ENCODE measurements at regions not wholly inside any gene's neighbourhood (a gene's known extent, or its start where the extent isn't known, plus 50 kb on each side); places are given as distances from the start of the nearest gene placed in this dataset.

DNA sequence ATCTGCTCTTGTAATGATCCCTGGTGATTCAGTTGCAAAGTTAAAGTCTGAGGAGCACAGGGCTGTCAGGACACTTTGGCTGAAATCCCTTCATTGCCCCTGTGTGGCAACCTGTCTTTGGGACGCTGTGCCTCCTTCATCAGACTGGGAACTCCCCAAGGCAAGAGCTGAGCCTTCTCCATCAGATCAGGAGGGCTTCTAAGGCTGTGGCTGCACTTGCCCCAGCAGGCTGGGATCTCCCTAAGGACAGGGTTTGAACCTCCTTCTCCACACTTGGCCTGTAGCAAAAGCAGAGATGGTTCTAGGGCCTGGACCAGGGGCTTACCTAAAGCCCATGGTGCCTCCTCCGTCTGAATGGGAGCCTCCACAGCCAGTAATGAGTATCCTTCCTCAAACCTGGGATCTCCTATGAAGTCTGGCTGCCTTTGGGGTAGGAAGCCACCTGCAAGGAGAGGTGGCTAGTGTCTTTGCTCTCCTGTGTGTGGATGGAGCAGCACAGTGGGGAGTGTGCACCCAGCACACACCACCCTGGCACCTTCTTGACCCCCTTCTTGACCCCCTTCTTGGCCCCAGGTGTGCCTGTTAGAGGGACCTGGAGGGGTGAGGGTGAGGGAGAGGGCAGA is 79.0 kb upstream of the NKD1 start:
- DNase-seq (ENCODE audit: low spot score), result no peak

DNA sequence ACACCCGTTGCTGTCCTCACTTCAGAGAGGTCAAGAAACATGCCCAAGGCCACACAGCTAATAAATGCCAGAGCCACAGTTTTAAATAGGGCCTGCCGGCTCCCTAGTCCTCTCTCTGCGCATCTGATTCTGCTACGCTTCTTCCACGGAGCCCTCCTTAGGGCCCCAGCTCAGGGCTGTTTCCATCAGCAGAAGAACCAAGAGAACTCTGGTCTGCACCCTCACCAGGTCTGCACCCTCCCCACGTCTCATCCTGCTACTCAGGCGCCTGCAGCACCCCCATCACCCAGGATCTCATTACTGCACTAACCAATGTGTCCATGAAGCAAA is 79.5 kb upstream of the NKD1 start:
- no peak for DNase-seq (ENCODE audit: low spot score)

DNA sequence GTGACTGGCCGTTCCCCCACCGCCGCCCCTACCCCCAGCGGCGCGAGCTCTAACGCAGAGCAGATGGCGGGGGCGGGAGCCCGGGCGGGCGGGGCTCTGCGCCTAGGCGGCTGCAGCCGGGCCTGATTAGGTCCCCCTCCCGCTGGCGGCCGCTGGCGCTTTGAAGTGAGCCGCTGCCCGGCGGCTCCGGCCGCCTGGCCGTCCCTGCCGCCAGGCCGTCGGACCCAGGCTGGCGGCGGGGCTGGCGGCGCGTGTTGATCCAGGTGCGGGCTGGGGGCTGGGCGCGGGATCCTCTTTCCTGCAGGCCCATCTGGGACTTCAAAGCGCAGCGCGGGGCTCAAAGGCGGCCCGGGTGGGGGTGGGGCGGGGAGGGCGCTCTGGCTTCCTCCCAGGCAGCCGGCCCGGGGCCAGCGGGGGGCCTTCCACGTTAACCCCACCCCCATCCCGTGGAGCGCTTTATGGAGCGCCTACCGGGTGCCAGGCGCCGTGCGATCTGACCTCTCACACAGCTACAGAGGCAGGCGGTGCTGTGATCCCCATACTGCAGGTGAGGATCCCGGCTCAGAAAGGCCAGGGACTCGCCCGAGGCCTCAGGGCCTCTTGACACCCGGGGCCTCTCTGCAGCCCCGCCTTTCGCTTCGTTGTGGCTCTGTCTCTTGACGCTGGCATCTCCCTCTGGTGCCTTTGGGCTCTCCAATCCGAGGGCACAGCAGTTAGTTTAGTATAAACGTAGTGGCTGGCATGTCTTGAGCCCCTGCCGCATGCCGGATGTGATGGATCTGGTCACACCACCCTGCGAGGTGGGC is 80.0 kb upstream of the NKD1 start:
- DNase-seq (ENCODE audit: low spot score), result no peak

DNA sequence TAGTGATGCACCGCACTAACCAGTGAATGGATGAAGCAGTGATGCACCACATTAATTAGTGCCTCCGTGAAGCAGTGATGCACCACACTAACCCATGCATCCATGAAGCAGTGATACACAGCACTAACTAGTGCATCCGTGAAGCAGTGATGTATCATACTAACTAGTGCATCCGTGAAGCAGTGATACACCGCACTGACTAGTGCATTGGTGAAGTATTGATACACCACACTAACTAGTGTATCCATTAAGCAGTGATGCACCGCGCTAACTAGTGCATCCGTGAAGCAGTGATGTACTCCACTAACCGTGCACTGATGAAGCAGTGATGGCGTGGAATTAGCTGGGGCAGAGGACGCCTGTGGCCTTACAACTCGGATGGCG is 80.6 kb upstream of the NKD1 start:
- no peak for DNase-seq (ENCODE audit: low spot score)

DNA sequence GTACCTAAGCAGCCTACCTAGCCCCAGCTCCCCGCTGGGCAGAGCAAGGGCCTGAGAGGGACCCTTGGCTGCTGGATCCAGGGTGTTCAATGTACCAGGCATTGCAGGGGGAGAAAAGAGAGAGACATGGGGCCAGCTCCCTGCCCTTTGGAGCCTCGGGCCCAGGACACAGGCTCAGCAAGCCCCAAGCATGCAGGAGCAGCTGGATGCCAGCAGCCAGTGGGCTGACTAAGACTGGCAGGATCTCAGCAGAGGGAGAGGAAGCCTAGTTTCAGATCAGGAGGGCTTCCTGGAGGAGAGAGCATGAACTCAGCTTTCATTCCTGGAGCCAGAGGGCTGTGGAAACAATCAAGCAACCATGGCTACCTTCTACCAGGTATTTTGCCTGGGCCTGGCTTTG is 82.0 kb upstream of the NKD1 start:
- DNase-seq (ENCODE audit: low spot score), result no peak

DNA sequence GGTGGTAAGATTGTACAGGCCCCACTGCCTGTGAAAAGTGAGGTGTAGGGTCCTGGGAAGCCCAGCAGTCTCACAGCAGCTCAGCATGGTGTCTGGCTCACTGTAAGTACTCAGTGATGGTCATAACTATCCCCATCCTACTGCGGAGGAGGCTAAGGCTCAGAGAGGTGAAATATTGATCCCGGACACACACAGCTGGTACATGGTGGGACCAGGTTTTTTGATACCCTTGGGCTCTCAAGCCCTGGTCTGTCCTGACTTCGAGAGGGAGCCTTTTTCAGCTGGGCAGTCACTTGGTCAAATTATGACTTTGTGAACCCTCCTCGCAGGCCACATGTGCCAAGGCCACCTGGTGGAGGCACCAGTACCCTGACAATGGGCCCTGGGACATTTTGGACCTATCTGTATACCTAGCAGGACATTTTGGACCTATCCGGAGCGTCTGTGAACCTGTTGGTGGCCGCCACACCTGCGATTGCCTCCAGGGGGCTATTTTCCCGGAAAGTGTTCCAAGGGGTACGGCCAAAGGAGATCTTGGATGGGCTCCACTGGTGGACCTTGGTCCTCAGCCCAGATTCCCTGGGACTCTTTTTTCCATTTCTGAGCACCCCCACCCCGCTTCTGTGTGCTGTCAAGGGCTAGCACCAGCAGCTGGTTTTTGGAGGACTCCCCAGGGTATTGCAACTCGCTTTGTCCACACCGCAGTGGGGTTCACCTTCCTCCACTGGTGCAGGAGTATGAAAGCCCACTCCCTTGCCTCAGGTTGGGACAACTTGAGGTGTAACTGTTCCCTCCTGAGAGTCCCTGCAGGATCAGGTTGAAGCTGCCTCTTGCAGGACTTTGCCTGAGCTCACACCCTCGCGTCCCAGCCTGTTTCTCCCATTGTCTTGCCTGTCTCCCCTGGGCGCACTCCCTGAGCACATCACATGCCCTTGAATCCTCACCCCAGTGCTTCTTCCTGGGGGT is 83.6 kb upstream of the NKD1 start:
- DNase-seq (ENCODE audit: low spot score), result no peak

DNA sequence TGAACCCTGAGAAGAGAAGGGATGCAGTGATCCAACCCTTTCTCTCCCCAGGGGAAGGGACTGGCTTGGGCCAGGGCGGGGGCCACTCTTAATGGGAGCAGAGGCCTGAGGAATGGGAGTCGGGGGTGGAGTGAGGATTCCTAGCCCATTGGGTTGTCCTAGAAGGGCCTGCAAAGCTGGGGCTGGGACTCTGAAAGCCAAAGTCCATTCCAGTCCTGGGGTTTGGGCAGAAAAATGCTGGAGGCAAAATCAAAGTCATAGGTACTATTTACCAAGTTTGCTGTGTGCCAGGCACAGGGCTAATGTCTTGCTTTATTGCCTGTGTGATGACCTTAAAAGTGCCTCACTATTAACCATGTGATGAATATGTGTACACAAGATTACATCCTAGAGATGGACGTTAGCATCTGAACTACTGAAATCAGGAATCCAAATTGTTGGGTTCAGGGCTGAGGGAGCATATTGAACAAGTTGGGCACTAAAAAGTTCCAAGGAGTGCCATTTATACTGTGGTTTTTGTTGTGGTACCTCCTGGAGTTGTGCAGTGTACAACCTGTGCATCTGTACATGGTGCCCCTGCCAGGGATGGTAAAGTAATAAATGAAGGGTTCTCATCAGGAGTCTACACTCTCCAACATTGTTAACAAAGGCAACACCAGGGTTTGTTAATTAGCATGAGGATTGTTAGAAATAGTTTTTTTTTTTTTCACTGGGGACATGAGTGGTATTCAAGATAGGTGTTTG is 84.4 kb upstream of the NKD1 start:
- no peak for DNase-seq (ENCODE audit: low spot score)

DNA sequence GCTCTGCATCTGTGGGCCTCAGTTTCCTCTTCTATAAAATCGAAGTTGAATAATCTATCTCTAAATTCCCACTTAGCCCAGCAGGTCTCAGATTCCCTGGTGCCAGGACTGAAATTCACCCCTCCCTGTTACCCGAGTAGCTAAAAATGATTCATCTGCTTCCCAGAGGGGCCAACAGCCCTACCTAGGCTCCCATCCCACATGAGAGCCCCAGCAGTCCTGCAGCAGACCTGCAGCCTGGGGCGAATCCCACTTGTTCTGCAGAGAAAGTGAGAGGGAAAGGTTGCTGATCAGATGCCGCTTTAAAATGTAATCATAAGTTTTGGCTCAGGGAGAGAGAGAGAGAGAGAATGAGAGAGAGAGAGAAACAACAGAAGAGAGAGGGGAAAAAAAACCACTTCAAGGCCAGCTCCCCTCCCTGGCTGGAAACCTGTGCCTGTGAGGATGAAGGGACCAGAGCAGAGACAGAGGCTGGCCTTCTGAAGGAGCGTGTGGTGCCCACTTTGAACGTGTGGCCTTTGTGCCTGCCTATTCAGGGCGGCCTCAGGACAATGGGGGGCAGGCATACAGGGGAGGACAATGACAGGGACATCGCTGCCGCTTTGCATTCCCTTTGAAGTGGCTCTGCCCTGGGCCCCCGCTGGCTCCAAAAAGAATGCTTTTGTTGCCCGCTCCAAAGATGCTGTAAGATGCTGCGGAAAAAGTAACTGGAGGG is 85.2 kb upstream of the NKD1 start:
- no peak for DNase-seq (ENCODE audit: low spot score)

DNA sequence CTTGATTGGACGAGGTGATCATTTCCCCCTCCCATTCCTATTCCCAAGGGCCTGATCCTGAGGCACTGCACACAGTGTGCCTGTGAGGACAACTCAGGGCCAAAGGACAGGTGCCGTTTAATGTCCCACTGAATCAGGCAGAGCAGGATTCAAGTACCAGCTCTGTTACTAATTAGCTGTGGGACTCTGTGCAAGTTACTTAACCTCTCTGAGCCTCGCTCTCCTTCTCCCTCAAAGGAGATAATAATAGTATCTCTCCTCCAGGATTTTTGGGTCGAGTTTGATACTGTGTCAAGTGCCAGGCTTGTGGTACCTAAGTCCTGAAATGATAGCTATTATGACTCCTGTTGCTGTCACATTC is 86.8 kb upstream of the NKD1 start:
- DNase-seq (ENCODE audit: low spot score), result no peak

DNA sequence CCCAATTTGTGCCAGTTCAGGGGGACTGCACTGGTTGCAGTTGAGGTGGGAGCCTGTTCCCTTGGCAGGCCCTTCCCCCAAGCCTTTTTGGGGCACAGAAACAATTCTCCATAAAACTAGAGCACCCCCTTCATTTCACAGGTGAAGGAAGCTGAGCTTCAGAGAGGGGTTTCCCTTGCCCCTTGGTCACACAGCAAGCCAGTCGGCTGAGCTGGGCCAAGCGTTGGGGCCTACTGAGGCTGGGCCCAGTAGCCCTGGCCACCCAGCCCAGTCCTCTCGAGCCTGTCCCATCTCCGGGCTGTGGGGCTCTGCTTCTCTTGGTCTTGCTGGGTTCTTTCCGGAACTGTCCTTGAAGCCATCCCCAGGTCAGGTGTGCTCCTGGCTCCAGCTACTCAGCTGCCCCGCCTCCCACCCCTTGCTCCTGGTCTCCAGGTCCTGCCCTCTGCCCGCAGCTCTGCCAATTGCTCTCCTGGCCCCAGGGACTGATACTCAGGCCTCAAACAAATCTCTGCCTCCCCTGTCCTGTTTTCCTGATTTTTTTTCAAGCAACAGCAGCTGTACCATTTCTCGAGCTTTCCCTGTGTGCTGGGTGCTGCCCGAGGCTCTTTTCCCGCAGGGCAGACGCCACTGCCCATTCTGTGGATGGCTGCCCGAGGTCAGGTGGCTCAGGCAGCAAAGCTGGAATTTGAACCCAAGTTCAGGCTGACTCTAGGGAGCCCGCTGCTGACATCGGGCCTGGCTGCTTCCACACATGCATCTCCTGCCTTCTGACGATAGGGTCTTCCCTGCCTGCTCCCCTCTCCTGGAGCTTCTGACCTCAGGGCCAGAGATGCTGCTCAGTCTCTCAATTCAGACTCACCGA is 87.4 kb upstream of the NKD1 start:
- DNase-seq (ENCODE audit: low spot score), result no peak

DNA sequence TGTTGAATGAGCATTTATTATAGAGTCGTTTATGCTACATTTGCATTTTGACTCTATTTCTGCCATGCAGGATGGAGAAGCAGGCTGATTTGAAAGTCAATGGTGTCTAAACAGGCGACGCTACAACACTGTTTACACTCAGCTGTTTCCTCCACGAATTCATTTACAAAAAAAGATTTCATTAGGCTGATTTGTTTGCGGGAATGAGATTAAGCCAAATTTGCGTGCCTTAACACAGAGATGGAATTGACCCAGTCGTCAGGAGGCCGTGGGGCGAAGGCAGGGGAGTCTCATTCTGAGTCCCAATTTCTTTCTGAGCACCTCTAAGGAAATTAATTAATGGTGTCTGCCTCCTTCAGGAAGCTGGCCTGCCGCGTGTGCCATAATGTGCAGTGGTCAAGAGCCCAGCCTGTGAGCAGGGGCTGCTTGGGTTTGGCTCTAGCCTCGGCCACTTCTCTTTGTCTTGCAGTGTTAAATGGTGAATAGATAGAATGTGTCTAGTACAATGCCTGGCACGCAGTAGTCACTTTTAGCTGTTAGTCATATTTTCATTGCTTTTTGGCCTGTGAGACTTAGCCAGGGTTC is 88.6 kb upstream of the NKD1 start:
- no peak for DNase-seq (ENCODE audit: low spot score)

DNA sequence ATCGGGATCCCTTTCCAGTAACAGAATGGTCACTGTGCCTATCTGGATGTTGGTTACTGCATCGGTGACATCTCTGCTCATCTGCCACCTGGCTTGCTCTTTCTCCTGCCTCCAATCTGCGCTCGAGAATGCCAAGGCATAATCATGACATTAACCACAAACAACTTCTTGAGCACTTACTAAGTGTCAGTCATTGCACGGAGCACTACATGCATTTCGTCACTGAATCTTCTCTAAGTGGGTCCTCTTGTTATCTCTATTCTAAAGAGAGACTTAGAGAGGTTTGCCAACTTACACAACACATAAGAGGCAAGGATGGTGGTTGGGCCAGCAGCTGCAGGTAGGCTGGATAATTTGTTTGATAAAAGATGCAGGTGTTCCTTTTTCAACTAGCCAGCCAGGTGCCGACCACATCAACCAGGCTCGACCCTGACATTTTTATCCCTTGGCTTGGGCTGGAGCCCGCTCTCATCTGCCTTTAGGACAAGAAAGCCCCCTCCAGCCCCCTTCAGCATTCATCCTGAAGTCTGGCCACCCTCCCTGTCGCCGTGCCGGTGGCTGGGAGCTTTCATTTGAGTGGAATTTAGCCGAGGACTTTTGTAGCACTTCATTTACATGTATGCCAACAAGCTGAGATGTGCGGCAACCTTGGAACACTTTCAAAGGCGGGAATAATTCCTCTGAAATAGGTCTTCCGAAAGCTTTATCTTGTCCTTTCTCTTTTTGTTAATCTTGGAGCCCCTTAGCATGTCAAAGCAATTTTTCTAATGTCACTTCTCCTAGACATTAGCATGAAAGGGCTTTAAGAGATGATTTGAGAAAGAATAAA is 89.3 kb upstream of the NKD1 start:
- DNase-seq (ENCODE audit: low spot score), result no peak

DNA sequence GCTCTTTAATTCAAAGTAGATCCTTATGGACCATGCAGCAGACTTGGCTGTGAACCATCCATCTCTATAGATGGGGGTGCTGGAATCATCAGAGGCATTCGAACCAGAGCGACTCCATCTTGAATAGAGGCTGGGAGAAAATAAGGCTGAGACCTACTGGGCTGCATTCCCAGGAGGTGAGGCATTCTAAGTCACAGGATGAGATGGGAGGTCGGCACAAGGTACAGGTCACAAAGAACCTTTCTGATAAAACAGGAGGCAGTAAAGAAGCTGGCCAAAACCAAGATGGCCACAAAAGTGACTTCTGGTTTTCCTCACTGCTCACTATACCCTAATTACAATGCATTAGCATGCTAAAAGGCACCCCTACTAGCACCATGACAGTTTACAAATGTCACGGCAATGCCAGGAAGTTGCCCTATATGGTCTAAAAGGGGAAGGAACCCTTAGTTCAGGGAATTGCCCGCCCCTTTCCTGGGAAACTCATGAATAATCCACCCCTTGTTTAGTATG is 89.2 kb upstream of the BRD7 start:
- DNase-seq (ENCODE audit: low spot score), result no peak

DNA sequence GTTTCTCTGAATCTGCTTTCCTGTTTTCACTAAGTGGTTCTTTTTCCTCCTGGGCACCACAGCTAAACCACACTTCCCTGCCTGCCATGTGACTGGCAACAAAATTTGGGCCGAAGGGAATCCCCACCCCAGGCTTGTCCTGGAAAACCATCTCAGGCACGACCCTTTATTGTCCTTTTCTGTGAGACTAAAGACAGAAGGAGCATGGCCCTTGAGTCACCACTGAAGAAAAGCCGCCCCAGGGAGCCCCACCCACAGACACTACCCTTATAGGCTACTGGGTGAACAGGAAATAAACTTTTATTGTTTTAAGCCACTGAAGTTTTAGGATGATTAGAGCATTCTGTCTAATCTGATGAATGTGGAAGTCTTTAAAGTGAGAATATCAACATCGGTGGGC is 88.6 kb upstream of the BRD7 start:
- no peak for DNase-seq (ENCODE audit: low spot score)

DNA sequence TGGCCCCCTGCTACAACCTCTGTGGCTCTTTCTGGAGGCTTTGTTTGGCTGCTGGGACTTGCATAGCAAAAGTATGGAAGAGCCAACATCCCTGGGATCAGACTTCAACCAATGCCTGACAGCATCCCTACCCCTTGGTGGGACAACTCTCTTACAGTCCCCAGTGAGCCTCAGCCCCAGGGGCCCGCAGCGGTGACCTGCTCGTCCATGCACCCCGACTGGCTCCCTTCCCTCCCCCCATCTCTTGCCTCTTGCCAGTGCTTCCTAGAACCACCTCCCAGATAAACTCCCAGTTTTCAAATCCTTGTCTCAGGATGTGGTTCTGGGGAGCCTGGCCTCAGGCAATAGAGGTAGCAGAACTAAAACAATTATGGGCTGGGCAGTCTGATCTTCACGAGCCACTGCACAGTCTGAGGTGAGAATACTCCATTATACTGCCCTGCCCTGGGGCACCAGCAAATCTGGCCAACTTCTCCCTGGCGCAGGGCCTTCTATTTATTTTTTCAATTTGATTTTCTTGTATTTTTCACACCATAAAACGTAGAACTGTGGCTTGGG is 86.6 kb upstream of the BRD7 start:
- DNase-seq (ENCODE audit: low spot score), result no peak

DNA sequence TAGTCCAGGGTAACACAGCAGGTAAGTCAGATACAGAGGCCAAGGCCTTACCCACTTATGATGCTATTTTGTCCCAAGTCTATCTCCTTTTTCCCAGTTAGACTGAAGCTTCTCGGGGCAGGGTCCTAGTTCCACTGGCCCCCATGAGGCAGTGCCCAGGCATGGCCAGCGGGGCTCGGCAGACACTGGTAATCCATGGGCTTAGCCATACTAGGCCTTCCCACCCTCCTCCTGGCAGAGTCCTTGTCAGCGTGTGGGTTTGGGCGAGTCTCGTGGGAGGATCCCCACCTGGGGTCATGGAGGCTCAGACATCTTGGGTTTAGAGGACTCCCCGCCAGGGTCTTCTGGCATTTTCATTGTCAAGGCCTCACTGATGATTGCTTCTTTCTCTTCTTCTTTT is 84.7 kb upstream of the BRD7 start:
- no peak for DNase-seq (ENCODE audit: low spot score)

DNA sequence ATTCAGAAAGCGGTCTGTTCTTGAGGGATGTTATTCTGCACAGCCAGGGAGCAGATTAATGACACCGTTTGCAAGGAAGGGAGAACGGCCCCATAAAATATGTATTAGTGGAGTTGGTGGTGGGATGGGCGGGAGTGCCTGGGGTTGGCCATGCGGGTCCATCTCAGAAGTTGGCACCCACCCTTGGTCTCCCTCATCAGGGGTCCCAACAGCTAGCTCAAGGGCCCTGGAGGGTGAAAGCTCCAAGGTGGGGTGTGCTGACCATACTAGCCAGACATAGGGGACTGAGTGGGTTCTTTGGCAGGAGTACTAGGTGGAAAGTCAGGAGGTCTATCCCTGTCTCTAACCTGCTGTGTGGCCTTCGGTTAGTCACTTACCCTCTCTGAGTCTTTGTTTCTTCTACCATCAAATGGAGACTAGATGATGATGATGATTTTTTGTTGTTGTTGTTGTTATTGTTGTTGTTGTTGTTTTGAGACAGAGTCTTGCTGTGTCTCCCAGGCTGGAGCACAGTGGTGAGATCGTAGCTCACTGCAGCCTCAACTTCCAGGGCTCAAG is 83.2 kb upstream of the BRD7 start:
- no peak for DNase-seq (ENCODE audit: low spot score)

DNA sequence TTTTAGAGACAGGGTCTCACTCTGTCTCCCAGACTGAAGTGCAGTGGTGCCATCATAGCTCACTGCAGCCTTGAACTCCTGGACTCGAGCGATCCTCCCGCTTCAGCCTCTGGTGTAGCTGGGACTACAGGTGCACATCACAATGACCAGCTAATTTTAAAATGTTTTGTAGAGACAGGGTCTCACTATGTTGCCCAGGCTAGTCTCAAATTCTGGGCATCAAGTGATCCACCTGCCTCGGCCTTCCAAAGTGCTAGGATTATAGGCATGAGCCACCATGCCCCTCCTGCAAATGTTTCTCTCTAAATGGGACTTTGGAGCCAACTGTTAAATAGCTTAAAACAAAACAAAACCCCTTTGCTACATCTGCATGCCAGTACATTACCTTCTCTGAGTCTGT is 82.2 kb upstream of the BRD7 start:
- DNase-seq (ENCODE audit: low spot score), result no peak

DNA sequence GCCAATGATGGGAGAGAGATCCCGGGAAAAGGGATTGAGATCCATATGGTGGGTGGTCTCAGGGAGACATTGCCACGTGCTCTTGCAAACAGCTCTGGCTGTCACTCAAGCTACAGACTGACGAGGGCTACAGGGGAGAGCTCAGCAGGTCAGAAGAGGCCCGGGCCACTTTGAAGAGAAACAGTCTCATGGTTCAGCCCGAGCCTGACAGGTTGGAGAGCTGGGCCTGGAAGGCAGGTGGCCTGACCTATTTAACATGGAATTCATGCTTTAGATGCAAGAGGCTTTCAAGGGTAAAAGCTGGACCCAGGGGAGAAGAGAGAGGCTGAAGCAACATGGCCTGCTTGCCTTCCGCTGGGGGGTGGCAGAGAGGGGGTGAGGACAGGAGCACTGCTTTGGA is 81.0 kb upstream of the BRD7 start:
- DNase-seq (ENCODE audit: low spot score), result no peak
